HG03439 (cell line): ENCODE measurements at regions not wholly inside any gene's neighbourhood (a gene's known extent, or its start where the extent isn't known, plus 50 kb on each side); places are given as distances from the start of the nearest gene placed in this dataset.

Experiments
- ATAC-seq: cut with Tn5 transposase; IDR thresholded peaks from one replicate; pipeline ENCODE4 v1.9.1; 2021; ENCODE audit warnings: mild to moderate bottlenecking, moderate library complexity; ENCODE audit not compliant: unreplicated experiment

DNA sequence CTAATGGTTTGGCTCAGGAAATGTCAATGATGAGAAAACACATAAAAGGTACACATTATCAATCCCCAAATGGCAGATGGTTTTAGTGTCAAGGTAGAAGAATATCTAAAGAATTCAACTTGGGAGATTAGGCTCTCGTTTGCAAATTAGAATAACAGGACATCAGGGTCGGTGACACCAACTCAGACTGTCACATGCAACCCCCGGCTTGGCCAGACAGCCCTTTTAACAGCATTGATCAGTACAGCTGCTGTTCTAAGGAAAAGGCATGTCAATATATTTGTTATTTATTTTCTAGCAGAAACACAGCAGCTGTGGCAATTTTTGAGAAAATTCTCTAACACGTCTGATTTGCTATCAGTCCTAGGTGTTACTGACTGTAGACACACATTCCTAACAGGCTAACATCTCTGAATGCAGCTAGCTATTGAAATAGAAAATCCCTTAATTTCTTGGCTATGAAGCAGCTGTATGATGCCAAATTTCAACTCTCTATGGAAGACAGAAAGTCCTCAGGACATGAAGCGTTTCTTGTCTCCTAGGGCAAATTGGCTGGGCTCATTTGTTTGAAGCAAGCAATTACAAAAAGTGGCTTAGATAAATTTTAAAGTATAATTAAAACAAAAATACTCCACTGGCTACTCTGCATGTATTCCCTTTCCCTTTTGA lies 269.0 kb upstream of the CXXC4 start:
- no peak for ATAC-seq

GRCh38 chr4:104766676-104767075 lies 272.0 kb upstream of the CXXC4 start:
- ATAC-seq = no peak

GRCh38 chr4:104772849-104773248 lies 278.2 kb upstream of the CXXC4 start:
- ATAC-seq = peak; percentile 73

DNA sequence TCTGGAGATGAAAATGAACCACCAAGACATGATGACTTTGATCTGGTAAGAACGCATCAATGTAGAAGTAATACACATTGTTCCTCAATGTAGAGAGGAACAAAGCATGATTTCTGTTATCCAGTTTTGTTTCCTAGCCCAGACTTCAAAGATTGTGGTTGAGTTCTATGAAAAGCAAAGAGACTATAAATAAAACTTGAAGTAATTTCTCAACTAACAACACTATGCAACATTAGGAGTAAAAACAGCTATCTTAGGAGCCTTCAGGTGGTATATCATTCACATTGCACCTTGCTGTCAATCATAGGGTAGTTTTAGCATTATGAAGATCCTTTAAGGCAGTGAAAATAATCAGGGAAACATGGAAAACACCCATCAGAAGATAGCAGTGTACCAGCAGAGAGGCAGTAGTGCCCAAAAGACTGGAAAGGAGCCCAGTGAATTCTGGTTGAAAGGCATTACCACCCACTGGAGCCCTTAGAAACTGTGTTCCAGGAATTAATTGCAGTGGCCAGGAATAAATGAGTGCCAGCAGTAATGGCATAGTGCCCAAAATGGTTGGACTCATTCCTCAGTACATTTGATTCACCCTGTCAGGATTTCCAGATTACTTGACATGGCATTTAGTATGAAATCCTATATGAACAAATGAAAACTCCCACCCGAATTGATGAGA lies 300.7 kb upstream of the CXXC4 start:
- no peak for ATAC-seq

- ATAC-seq = no peak
Measured at GRCh38 chr4:104811727-104812126, 317.0 kb upstream of the CXXC4 start.

DNA sequence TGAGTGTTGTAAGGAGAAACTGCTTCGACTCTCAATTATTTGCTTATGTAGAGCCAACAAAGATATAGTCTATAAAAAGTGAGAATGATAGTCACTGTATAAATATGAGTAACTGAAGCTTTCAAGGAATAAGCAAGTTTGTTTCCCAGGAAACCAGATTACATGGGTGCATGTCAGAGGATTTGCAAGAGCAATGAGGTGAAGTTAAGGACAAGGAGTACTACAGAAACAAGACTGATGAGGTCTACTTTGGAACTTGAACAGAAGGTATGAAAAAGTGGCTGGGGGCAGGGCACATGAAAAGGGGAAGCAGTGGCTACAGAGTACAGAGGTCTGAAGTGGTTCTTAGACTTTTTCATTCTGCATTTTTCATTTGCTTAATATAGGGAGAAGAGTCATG lies 321.0 kb upstream of the CXXC4 start:
- ATAC-seq = peak; percentile 58

DNA sequence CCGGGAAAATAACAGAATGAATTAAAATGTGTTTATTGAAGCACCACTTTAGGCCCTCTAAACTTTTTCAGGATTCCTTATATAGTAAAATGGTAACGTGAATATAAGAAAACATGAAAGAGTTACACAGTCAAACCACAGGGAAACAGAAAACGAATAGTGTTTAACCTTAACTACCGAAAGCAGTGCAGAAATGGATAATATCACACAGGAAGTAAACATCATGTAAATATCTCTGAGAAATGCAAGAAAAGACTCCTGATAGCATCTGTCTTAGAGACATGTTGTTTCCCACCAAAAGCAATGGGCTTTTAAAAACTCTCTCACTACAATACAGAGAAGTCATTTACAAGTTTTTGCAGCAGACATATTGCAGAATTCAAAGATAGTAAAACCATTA lies 323.9 kb upstream of the CXXC4 start:
- ATAC-seq = no peak

DNA sequence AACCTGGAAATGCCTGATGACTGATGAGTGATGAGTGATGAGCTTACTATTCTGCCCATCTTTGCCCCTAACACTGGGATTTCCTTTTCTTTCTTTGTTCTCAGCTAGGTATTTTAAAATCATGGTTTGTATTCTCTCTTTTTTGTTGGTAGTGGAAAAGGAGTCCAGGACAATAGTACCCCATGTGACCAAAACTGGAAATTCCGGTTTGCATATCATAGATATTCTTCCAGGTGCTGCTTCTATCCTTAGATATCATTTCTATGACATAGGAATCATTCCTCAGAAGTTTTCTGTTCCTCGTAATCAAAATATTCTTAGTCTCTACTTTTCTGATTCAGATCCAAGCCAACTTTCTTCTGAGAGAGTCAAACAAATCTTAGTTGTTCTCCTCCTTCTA lies 320.5 kb upstream of the TET2 start:
- no peak for ATAC-seq

- ATAC-seq = no peak
Measured at GRCh38 chr4:104829761-104830160, 316.9 kb upstream of the TET2 start.

DNA sequence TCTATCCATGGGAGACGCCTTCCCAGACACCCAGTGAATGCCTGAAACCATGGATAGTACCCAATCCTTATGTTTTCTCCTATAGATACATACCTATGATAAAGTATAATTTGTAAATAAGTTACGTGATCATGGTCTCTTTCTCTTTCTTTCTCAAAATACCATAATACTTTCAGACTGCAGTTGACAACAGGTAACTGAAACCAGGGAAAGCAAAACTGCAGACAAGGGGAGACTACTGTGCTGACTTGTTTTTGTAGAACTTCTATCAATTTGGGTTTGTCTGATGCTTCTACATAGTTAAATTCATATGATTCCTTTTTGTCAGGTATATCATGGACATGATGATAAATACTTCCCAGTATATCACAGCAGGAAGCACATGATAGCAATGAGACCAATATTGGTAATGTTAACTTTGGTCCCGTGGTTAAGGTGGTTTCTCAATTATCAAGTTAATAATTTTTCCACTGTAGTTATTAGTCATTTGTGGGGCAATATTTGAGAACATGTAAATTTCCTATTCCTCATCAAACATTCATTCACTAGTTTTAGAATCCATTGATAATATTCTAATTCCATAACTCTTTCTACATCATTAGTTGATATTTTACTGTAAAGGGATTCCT lies 298.0 kb upstream of the TET2 start:
- ATAC-seq = no peak

- ATAC-seq = no peak
Measured at GRCh38 chr4:104859601-104860237, 287.0 kb upstream of the TET2 start.

DNA sequence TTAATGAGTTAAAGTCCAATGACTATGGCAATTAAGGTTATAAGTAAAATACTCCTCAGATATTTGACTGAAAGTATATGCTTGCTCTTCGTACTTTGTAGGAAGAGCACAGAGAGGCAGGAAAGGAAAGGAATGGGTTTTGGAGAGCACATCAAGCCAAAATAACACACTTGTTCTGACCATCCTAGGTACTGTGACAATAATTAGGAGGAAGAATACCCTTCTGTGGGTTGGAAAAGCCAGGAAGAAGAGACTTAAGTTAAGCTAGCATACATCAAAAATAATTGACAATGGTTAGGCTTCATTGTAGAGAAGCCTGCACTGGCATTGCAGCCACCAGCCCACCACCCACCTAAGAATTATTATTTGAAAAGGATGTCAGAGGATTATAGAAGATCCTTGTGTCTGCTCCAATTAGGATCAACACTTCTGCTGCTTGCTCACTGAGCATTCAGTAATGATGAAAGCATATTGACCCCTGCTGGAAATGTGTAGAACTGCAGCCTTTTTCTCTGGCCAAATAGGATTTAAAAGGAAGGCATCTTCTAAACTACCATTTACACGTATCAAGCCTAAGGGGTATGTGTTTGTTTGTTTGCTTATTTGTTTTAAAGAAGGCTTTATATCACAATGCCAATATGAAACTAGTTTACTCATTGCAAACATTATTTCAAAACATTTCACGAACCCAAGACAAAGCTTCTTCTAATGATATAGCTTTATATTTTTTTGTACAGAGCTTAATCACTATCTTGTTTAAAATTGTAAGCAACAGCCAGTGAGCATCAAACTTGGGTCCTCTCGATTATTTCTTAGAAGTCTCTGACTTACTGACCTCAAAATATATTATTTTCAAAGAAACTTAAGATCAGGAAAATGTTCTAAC lies 286.2 kb upstream of the TET2 start:
- peak; percentile 87 for ATAC-seq

- no peak for ATAC-seq
Measured at GRCh38 chr4:104866809-104867208, 279.9 kb upstream of the TET2 start.

DNA sequence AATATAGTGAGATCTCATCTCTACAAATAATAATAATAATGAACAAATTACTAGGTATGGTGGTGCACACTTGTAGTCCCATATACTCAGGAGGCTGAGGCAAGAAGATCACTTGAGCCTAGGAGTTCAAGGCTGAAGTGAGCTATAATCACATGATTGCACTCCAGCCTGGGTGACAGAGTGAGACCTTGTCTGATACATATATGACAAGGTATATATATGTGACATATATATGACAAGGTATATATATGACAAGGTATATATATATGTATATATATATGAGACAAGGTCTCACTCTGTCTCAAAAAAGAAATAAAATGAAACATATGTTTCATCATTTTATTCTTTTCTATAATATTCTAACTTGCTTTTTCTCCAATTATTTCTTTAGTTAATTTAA lies 278.1 kb upstream of the TET2 start:
- ATAC-seq = peak; percentile 32

GRCh38 chr4:104868958-104869357 lies 277.7 kb upstream of the TET2 start:
- ATAC-seq = peak; percentile 97

GRCh38 chr4:104869831-104870230 lies 276.8 kb upstream of the TET2 start:
- no peak for ATAC-seq

DNA sequence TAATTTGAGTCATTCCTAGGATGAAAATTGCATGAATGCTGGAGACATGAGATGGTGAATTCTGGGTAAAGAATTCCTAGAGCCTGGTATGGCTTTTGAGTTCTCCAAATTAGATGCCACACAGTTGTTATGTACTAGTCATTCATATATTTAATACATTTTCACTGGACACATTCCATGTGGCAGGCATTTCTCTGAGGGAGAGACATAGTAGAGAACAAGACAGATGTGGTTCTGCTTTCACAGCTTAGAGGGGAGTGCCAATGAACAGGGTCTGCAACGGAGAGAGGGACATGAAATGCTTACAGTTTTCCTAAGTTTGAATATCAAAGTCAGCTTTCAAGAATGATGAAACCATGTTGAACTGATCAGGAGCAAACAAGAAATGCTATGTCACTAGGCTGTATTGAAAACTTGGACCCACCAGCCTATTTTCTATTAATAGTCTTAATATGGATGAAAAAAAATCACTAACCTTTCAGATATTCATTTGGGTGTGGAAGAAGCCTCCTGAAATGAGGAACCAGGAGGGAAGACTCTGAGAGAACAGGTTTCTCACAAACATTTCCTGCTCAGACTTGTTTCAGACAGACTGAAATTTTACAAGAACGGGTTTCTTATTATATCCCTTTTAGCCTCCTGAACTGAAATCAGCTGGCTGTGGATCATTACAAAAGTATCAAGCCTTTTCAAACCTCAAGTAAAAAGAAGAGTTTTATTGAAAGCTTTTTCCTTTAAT lies 276.0 kb upstream of the TET2 start:
- ATAC-seq = no peak

DNA sequence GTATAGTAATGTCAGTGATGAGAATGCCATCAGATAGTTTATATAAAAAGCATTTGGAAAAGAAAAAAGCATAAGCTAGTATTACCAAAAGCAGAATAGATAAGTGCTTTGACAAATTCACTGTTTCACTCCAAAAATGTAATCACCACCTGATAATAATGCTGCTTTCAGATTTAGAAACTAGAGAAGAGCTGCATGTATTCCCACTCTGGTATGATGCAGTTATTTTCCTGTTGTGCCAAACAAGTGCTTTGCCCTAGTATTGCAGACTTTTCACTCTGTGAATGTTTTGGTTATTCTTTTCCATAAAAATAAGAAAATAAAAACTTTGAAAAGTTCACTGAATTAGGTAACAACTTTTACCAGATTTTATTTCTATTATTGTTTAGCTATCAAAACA lies 267.7 kb upstream of the TET2 start:
- ATAC-seq = no peak

DNA sequence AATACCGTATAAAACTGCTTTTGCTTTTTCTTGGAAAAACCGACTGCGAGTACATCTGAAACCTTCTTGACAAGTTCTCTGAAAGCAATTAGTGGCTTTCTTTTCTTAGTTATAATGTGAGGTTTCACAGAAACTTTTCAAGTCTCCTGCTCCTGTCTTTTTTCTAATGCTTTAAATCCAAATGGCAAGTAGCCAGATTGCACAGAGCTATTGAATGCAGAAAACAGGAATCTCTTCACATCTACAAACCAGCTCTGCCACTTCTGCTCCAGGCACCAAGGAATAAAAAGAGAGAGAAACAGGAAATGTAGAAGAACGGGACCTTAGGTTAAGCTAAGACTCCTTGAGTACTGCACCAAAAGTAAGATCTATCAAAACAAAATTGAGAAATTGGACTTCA lies 267.3 kb upstream of the TET2 start:
- ATAC-seq = no peak

DNA sequence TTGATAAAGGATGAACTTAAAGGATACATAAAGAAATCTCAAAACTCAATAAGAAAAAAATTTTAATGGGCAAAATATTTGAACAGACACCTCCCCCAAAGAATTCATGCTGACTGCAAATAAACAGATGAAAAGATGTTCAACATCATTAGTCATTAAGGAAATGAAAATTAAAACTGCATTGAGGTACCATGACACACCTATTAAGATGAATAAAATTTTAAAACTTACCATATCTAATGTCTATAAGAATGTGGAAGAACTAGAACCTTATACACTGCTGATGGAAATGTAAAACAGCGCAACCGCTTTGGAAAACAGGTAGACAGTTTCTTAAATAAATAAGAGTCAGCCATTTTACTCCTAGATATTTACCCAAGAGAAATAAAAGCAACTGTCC lies 266.8 kb upstream of the TET2 start:
- no peak for ATAC-seq
